Neural progenitor cell (in vitro differentiated cells): ENCODE measurements at regions not wholly inside any gene's neighbourhood (a gene's known extent, or its start where the extent isn't known, plus 50 kb on each side); places are given as distances from the start of the nearest gene placed in this dataset.

Experiments used
- DNase-seq: peaks from one replicate; pipeline ENCODE4 v3.0.0-alpha.2; 2016; ENCODE audit warnings: low spot score
- H2AFZ ChIP-seq: fragments of 200-600 bp; sonication (generic); replicated peaks from 2 replicates; pipeline ENCODE4 v1.6.1; 2016; ENCODE audit warnings: antibody characterized with exemption
- H3F3A ChIP-seq: fragments of 200-600 bp; sonication (generic); 2 replicates; pipeline ENCODE4 v1.6.1; 2016; ENCODE audit warnings: antibody characterized with exemption, low read depth
- H3K27ac ChIP-seq: fragments of 200-600 bp; sonication (generic); 2 replicates; pipeline ENCODE4 v1.5.1; 2016; ENCODE audit warnings: mild to moderate bottlenecking
- H3K27me3 ChIP-seq: fragments of 200-600 bp; sonication (generic); 2 replicates; pipeline ENCODE4 v1.6.1; 2016; ENCODE audit warnings: mild to moderate bottlenecking, moderate library complexity
- H3K36me3 ChIP-seq: fragments of 200-600 bp; sonication (generic); 2 replicates; pipeline ENCODE4 v1.5.1; 2016
- H3K4me1 ChIP-seq: fragments of 200-600 bp; sonication (generic); 2 replicates; pipeline ENCODE4 v1.6.1; 2016; ENCODE audit warnings: mixed run types
- H3K4me2 ChIP-seq: fragments of 200-600 bp; sonication (generic); 2 replicates; pipeline ENCODE4 v1.6.1; 2016
- H3K4me3 ChIP-seq: fragments of 200-600 bp; sonication (generic); 2 replicates; pipeline ENCODE4 v1.5.1; 2016
- H3K79me2 ChIP-seq: fragments of 200-600 bp; sonication (generic); 2 replicates; pipeline ENCODE4 v1.6.1; 2016; ENCODE audit warnings: low read depth
- H3K9ac ChIP-seq: fragments of 200-600 bp; sonication (generic); 2 replicates; pipeline ENCODE4 v1.6.1; 2016
- H3K9me3 ChIP-seq: fragments of 200-600 bp; sonication (generic); 2 replicates; pipeline ENCODE4 v1.5.1; 2016; ENCODE audit warnings: low read depth
- H4K20me1 ChIP-seq: fragments of 200-600 bp; sonication (generic); 2 replicates; pipeline ENCODE4 v1.6.1; 2016; ENCODE audit warnings: low read depth
- H3K27ac Mint-ChIP-seq: 3 replicates; pipeline ENCODE4 v1.8.0; 2021; ENCODE audit warnings: mixed read lengths
- H3K27me3 Mint-ChIP-seq: 2 replicates; pipeline ENCODE4 v1.8.0; 2022; ENCODE audit warnings: low read depth, mild to moderate bottlenecking, inconsistent platforms, moderate library complexity, mixed read lengths; ENCODE audit not compliant: insufficient read depth
- H3K36me3 Mint-ChIP-seq: 3 replicates; pipeline ENCODE4 v1.8.0; 2021; ENCODE audit warnings: mixed read lengths
- H3K4me1 Mint-ChIP-seq: 3 replicates; pipeline ENCODE4 v1.8.0; 2021; ENCODE audit warnings: mixed read lengths
- H3K4me3 Mint-ChIP-seq: 3 replicates; pipeline ENCODE4 v1.8.0; 2021; ENCODE audit warnings: mild to moderate bottlenecking, moderate library complexity, mixed read lengths
- H3K9me3 Mint-ChIP-seq: 3 replicates; pipeline ENCODE4 v1.8.0; 2020; ENCODE audit warnings: mixed read lengths
- CTCF ChIP-seq: fragments of 200-600 bp; sonication (generic); IDR thresholded peaks from 2 replicates; pipeline ENCODE4 v1.5.1; 2017; ENCODE audit warnings: antibody characterized with exemption, mild to moderate bottlenecking
- EZH2 ChIP-seq: fragments of 200-600 bp; sonication (generic); IDR thresholded peaks from 2 replicates; pipeline ENCODE4 v1.6.1; 2017; ENCODE audit warnings: antibody characterized with exemption, mild to moderate bottlenecking, moderate library complexity
- EZH2phosphoT487 ChIP-seq: fragments of 200-600 bp; sonication (generic); IDR thresholded peaks from 2 replicates; pipeline ENCODE4 v1.6.1; 2017; ENCODE audit warnings: antibody characterized with exemption

DNA sequence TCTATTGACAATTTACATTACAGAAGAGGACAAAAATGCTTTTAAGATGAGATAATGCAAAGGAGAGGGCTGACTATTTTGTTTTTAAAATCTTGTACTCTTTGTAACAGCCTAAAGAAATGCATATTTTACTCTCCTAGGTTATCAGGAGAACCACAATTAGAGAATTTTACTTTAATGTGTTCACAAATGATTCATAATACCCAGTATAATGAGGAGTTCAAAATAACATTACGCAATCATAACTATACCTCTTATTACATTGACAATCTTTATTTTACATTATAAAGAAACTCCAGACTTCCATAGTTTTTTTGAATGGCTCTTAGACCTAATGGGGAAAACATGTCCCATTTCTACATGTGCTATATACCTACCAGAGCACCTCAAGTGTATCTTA, 1089.7 kb downstream of the PCDH17 start:
- H3K4me3 Mint-ChIP-seq: no peak overlapping the region
- TF ChIP-seq EZH2: no peak
- TF ChIP-seq EZH2phosphoT487: no peak
- TF ChIP-seq CTCF: no peak
- H3K36me3 ChIP-seq: no peaks in the 10 kb centered on the region
- H3K36me3 Mint-ChIP-seq: no peaks in the 10 kb centered on the region
- H3K9me3 ChIP-seq: no peaks in the 10 kb centered on the region
- H3K27me3 Mint-ChIP-seq: peaks cover 2% of the 10 kb centered on the region
- no peaks in the 10 kb centered on the region for H3K9me3 Mint-ChIP-seq
- H3K4me2 ChIP-seq: no peak overlapping the region
- no peak overlapping the region for H3K27ac Mint-ChIP-seq
- no peaks in the 10 kb centered on the region for H3K4me1 ChIP-seq
- no peaks in the 10 kb centered on the region for H3K79me2 ChIP-seq
- H3K27ac ChIP-seq: no peak overlapping the region
- H3K9ac ChIP-seq: no peak overlapping the region
- H4K20me1 ChIP-seq: no peaks in the 10 kb centered on the region
- no peaks in the 10 kb centered on the region for H3K4me1 Mint-ChIP-seq
- H3K27me3 ChIP-seq: no peaks in the 10 kb centered on the region
- no peak overlapping the region for H2AFZ ChIP-seq
- no peaks in the 10 kb centered on the region for H3F3A ChIP-seq
- no peak for DNase-seq
- H3K4me3 ChIP-seq: no peak overlapping the region

- H3K27ac Mint-ChIP-seq: no peak overlapping the region
- TF ChIP-seq EZH2phosphoT487 (no peak), EZH2 (no peak), CTCF (no peak)
- Histone ChIP-seq H3K27me3 (no peaks in the 10 kb centered on the region), H3K27ac (no peak overlapping the region), H3K9ac (no peak overlapping the region), H3K4me2 (no peak overlapping the region), H2AFZ (no peak overlapping the region), H3K4me1 (no peaks in the 10 kb centered on the region), H3K9me3 (no peaks in the 10 kb centered on the region), H3K4me3 (no peak overlapping the region), H3K36me3 (no peaks in the 10 kb centered on the region), H3K79me2 (no peaks in the 10 kb centered on the region), H4K20me1 (no peaks in the 10 kb centered on the region), H3F3A (no peaks in the 10 kb centered on the region)
- no peaks in the 10 kb centered on the region for H3K36me3 Mint-ChIP-seq
- no peaks in the 10 kb centered on the region for H3K4me1 Mint-ChIP-seq
- DNase-seq: no peak
- H3K27me3 Mint-ChIP-seq: peaks cover 2% of the 10 kb centered on the region
- H3K4me3 Mint-ChIP-seq: no peak overlapping the region
- no peaks in the 10 kb centered on the region for H3K9me3 Mint-ChIP-seq
These were observed 1096.6 kb downstream of the PCDH17 start for GRCh38 chr13:58728126-58728525.

DNA sequence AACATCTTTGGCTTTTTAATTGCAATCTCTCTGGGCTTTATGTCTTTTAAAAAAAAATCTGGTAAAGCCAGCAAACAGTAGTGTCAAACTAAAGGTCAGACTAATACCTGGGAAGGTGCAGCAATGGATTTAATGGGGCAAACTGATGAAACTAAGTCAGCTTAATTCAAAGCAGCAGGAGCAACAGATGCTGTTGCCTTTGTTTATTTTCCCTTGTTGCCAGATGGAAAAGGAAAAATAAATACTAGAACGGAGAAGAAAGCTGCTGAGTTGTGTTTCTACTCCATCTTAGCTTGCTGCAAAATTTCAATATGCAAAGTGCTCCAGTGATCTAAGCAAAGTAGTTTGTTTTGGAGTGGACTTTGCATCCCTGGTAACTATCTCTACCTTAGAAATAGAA, 1097.8 kb downstream of the PCDH17 start:
- Mint-ChIP-seq H3K9me3 (no peaks in the 10 kb centered on the region), H3K36me3 (no peaks in the 10 kb centered on the region), H3K27me3 (peaks cover 2% of the 10 kb centered on the region), H3K27ac (no peak overlapping the region), H3K4me1 (no peaks in the 10 kb centered on the region), H3K4me3 (no peak overlapping the region)
- no peaks in the 10 kb centered on the region for H3K36me3 ChIP-seq
- H3K27me3 ChIP-seq: no peaks in the 10 kb centered on the region
- H2AFZ ChIP-seq: no peak overlapping the region
- H3F3A ChIP-seq: no peaks in the 10 kb centered on the region
- H3K79me2 ChIP-seq: no peaks in the 10 kb centered on the region
- TF ChIP-seq EZH2phosphoT487 (no peak), EZH2 (no peak), CTCF (no peak)
- no peak overlapping the region for H3K4me3 ChIP-seq
- no peaks in the 10 kb centered on the region for H3K9me3 ChIP-seq
- H3K27ac ChIP-seq: no peak overlapping the region
- DNase-seq: no peak
- H3K4me2 ChIP-seq: no peak overlapping the region
- no peaks in the 10 kb centered on the region for H3K4me1 ChIP-seq
- no peaks in the 10 kb centered on the region for H4K20me1 ChIP-seq
- H3K9ac ChIP-seq: no peak overlapping the region

GRCh38 chr13:58744686-58745085, 1113.1 kb downstream of the PCDH17 start:
- no peak overlapping the region for H3K4me3 Mint-ChIP-seq
- no peaks in the 10 kb centered on the region for H3K36me3 Mint-ChIP-seq
- no peaks in the 10 kb centered on the region for H3K9me3 Mint-ChIP-seq
- Histone ChIP-seq H3K4me2 (no peak overlapping the region), H3K9me3 (no peaks in the 10 kb centered on the region), H3F3A (peaks cover 7% of the 10 kb centered on the region), H3K79me2 (no peaks in the 10 kb centered on the region), H4K20me1 (no peaks in the 10 kb centered on the region), H3K27me3 (no peaks in the 10 kb centered on the region), H3K27ac (no peak overlapping the region), H3K4me1 (no peaks in the 10 kb centered on the region), H2AFZ (no peak overlapping the region), H3K36me3 (no peaks in the 10 kb centered on the region), H3K9ac (no peak overlapping the region), H3K4me3 (no peak overlapping the region)
- no peak for DNase-seq
- H3K27ac Mint-ChIP-seq: no peak overlapping the region
- TF ChIP-seq EZH2phosphoT487 (no peak), CTCF (no peak), EZH2 (no peak)
- H3K27me3 Mint-ChIP-seq: no peaks in the 10 kb centered on the region
- H3K4me1 Mint-ChIP-seq: no peaks in the 10 kb centered on the region
